ENCODE measurements at regions not wholly inside any gene's neighbourhood (a gene's known extent, or its start where the extent isn't known, plus 50 kb on each side); places are given as distances from the start of the nearest gene placed in this dataset.

GRCh38 chr5:4570047-4570995, 569.8 kb upstream of the ADAMTS16 start:
- no peaks in the 10 kb centered on the region for H3K36me3 ChIP-seq (ENCODE audit: control insufficient read depth in 2 of 2, insufficient read depth in 1 of 2, low read length in 2 of 2)
- H3K27ac ChIP-seq (ENCODE audit: extremely low read depth, low read depth, low read length), result no peak overlapping the region
- H3K4me3 ChIP-seq (ENCODE audit: low read depth, low read length), result no peak overlapping the region
- TF ChIP-seq ZNF26 (tag by site-specific recombination; IDR thresholded peaks at IDR 0.05) (no peak), ZNF112 (tag by site-specific recombination; IDR thresholded peaks at IDR 0.05) (no peak), ZNF571 (tag by site-specific recombination; IDR thresholded peaks at IDR 0.05) (no peak), ZBTB17 (tag by site-specific recombination; IDR thresholded peaks at IDR 0.05) (no peak), REPIN1 (tag by site-specific recombination; IDR thresholded peaks at IDR 0.05; ENCODE audit: low read depth) (no peak), ZNF19 (tag by site-specific recombination; IDR thresholded peaks at IDR 0.05; ENCODE audit: low read depth) (no peak)
- H3K9me3 ChIP-seq (ENCODE audit: control insufficient read depth, insufficient read depth, low read depth, low read length), result no peaks in the 10 kb centered on the region
- no peaks in the 10 kb centered on the region for H3K4me1 ChIP-seq (ENCODE audit: control insufficient read depth, insufficient read depth, low read length)
- CTCF ChIA-PET, result interaction anchor here (0.5 kb wide), 1 partner anchor 129 kb away, joined by 3 read pairs; no protein-coding TSS in a partner anchor
- POLR2A ChIA-PET, result no interaction called here

- POLR2A ChIA-PET, result no interaction called here
- Histone ChIP-seq H3K27ac (ENCODE audit: extremely low read depth, low read depth, low read length) (no peak overlapping the region), H3K4me1 (ENCODE audit: control insufficient read depth, insufficient read depth, low read length) (no peaks in the 10 kb centered on the region), H3K4me3 (ENCODE audit: low read depth, low read length) (no peak overlapping the region), H3K9me3 (ENCODE audit: control insufficient read depth, insufficient read depth, low read depth, low read length) (no peaks in the 10 kb centered on the region), H3K36me3 (ENCODE audit: control insufficient read depth in 2 of 2, insufficient read depth in 1 of 2, low read length in 2 of 2) (no peaks in the 10 kb centered on the region)
- TF ChIP-seq ZNF311 (tag by site-specific recombination; IDR thresholded peaks at IDR 0.05; ENCODE audit: borderline replicate concordance) (no peak), ZNF423 (tag by site-specific recombination; IDR thresholded peaks at IDR 0.05) (no peak), GLIS2 (tag by site-specific recombination; IDR thresholded peaks at IDR 0.05) (no peak), PRDM1 (tag by site-specific recombination; IDR thresholded peaks at IDR 0.05) (no peak), ZNF280D (tag by site-specific recombination; IDR thresholded peaks at IDR 0.05) (no peak), HOXA7 (CRISPR knock-in tag; IDR thresholded peaks at IDR 0.05; ENCODE audit: borderline replicate concordance) (no peak), ZNF621 (tag by site-specific recombination; IDR thresholded peaks at IDR 0.05) (no peak), ZNF571 (tag by site-specific recombination; IDR thresholded peaks at IDR 0.05) (no peak), ZNF302 (tag by site-specific recombination; IDR thresholded peaks at IDR 0.05; ENCODE audit: low read depth) (no peak), KLF16 (tag by site-specific recombination; IDR thresholded peaks at IDR 0.05) (no peak), ZNF645 (tag by site-specific recombination; IDR thresholded peaks at IDR 0.05) (no peak), ZNF624 (tag by site-specific recombination; IDR thresholded peaks at IDR 0.05) (no peak), KLF1 (tag by site-specific recombination; IDR thresholded peaks at IDR 0.05) (no peak), TCF7L2 (IDR thresholded peaks at IDR 0.05; ENCODE audit: borderline replicate concordance, low read depth, low read length) (no peak)
- CTCF ChIA-PET, result interaction anchor here (0.5 kb wide), 1 partner anchor 128 kb away, joined by 3 read pairs; no protein-coding TSS in a partner anchor
Observed at GRCh38 chr5:4571248-4571948, 568.7 kb upstream of the ADAMTS16 start.
